ENCODE measurements at regions not wholly inside any gene's neighbourhood (a gene's known extent, or its start where the extent isn't known, plus 50 kb on each side); places are given as distances from the start of the nearest gene placed in this dataset.

GRCh38 chr21:35607406-35607805 lies 452.9 kb downstream of the SETD4 start:
- Histone ChIP-seq H3K36me3 (ENCODE audit: control insufficient read depth in 2 of 2, extremely low read depth in 1 of 2, insufficient read depth in 2 of 2, low read length in 2 of 2) (no peaks in the 10 kb centered on the region), H3K9me3 (replicated peaks; ENCODE audit: control insufficient read depth, insufficient read depth, low read length) (no peaks in the 10 kb centered on the region), H3K27me3 (ENCODE audit: control insufficient read depth in 2 of 2, insufficient read depth in 2 of 2, low read length in 2 of 2) (peaks cover 8 to 21% of the 10 kb centered on the region in 2 experiments), H4K20me1 (replicated peaks; ENCODE audit: control insufficient read depth, extremely low read depth, insufficient read depth, low read length) (no peaks in the 10 kb centered on the region), H3K9me1 (replicated peaks; ENCODE audit: control insufficient read depth, extremely low read depth, insufficient read depth, low read length) (no peaks in the 10 kb centered on the region), H3K79me2 (ENCODE audit: control insufficient read depth, insufficient read depth, low read length) (no peaks in the 10 kb centered on the region), H3K4me2 (ENCODE audit: insufficient read depth, low read length) (no peak overlapping the region), H3K9ac (replicated peaks; ENCODE audit: extremely low read depth, insufficient read depth, low read length) (no peak overlapping the region), H2AFZ (ENCODE audit: low read depth, low read length) (no peak overlapping the region), H3K27ac (ENCODE audit: insufficient read depth, low read depth, low read length) (no peak overlapping the region), H3K4me3 (replicated peaks in 1 of 3; ENCODE audit: insufficient read depth in 1 of 3, low read depth in 1 of 3, low read length in 3 of 3) (no peak overlapping the region), H3K4me1 (ENCODE audit: control insufficient read depth, extremely low read depth, insufficient read depth, low read length) (no peaks in the 10 kb centered on the region)
- POLR2A ChIA-PET: no interaction called here
- BruUV-seq (replicated peaks): no TSS peak
- no peak for FAIRE-seq
- TF ChIP-seq POLR2AphosphoS5 (IDR thresholded peaks at IDR 0.05; ENCODE audit: insufficient read depth, low read depth, low read length): no peak
- no peak for TF ChIP-seq POLR2A (IDR thresholded peaks at IDR 0.05; ENCODE audit: low read depth, low read length)
- TF ChIP-seq CTCF (IDR thresholded peaks at IDR 0.05; ENCODE audit: extremely low read depth in 1 of 2, insufficient read depth in 1 of 2, low read depth in 1 of 2, low read length in 2 of 2): no peak
- no peak for TF ChIP-seq MAX (IDR thresholded peaks at IDR 0.05; ENCODE audit: insufficient read depth, insufficient read length)
- TF ChIP-seq GATA2 (IDR thresholded peaks at IDR 0.05; ENCODE audit: insufficient read depth, insufficient read length, low read depth, low read length): no peak
- TF ChIP-seq EZH2 (IDR thresholded peaks at IDR 0.05; ENCODE audit: borderline replicate concordance, low read depth, low read length, severe bottlenecking): no peak
- no peak for TF ChIP-seq MYC (IDR thresholded peaks at IDR 0.05; ENCODE audit: low read depth, low read length)
- no peak for TF ChIP-seq JUN (IDR thresholded peaks at IDR 0.05; ENCODE audit: borderline replicate concordance, insufficient read depth, insufficient read length, low read depth)
- TF ChIP-seq FOS (IDR thresholded peaks at IDR 0.05; ENCODE audit: borderline replicate concordance, insufficient read depth, low read length): no peak
- DNase-seq (ENCODE audit: low read depth, low spot score): no peak
- CTCF ChIA-PET: interaction anchor here (2.7 kb wide), 1 partner anchor 8 kb away, joined by 8 read pairs; no protein-coding TSS in a partner anchor
- dilution Hi-C loops (cut with MboI; ENCODE audit: extremely low pct_ligation_motif_present, low sequenced_read_pairs) (no loop called here), intact Hi-C loops (cut with micrococcal nuclease) (no loop called here)

All from endothelial cell of umbilical vein (primary cell).